ENCODE measurements at regions not wholly inside any gene's neighbourhood (a gene's known extent, or its start where the extent isn't known, plus 50 kb on each side); places are given as distances from the start of the nearest gene placed in this dataset.

GRCh38 chr3:107428051-107428858 lies 51.0 kb downstream of the CCDC54 start:
- DNase-seq = no peak

- peak; percentile 87 for DNase-seq
These were observed 52.3 kb downstream of the CCDC54 start for GRCh38 chr3:107429320-107430181.

DNA sequence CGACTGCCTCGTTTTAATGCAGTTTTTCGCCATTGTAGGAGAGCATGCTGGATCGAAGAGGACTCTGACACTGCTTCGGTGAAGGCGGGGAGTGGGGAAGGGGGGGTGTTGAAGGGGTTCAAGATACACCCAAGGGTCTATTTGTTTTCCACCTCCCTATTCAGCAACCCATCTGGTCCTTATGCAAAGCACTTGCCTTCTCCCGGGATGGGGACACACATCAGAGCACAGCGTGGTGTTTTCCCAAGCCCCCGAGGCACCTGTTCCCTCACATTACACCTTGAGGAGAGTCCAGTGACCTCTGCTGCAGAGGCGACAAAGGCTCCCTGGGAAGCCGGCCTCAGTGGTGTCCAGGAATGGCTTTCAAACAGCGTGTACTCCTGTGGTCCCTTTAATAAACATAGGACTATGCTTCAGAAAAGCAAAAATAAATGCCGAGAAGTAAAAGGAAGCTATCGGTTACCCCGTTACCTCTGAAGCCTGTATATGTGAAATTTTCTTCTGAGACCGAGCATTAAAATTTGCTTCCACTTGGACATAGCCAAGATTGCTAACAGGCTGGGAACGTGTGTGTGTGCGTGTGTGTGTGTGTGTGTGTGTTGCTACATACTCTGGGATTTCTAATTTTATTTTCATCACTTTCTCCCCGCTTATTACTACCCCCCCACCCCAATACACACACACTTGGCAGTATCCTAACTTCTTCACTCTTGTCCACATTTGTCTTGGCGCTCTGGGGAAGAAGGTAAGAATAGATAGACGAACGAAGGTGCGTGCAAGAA lies 53.2 kb downstream of the CCDC54 start:
- DNase-seq = peak; percentile 31

DNA sequence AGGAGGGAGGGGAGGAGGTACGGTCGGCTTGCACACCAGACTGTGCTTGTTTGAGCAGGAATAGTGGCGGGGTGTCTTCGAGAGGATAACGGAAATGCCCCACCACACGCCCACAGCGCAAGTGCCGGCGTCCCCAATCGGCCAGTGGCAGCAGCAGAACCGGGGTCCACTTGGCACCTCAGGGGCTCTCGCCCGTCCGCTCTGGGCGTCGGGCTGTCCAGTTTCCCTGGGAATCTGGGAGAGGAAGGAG lies 53.7 kb downstream of the CCDC54 start:
- peak; percentile 17 for DNase-seq

DNA sequence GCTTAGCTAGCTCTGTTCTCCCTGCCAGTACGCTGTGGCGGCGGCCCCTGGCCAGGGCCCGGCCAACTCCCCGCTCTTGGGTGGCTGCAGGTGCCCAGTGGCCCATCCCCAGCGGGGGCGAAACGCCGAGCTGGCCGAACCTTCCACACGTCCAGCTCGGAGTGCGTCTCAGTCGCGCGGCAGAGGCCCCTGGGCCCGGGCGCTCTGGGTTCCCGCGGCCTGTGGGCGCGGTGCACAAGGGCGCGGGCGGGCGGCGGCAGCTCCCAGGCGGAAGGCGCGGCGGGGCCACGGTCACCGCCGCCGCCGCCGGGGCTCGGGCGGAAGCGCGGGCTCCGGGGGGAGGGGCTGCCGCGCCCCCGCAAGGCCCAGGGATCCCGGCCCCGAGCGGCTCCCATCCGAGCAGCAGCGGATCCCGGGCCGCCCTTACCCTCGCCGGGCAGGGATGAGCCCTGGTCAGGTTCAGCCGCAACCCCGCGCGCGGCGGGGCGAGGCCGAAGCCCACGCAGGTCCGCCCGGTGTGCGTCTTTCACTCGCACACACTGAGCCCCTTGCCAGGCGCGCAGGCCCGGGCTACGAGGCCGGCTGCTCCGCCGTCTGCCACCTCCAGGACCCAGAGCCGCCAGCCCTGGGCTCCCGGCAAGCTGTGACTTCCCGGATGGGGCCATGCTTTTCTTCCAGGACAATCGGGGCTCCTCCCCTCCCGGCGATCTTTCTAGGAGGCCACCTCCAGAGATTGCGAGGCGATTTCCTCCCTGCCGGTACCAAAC lies 54.2 kb downstream of the CCDC54 start:
- peak; percentile 75 for DNase-seq

DNA sequence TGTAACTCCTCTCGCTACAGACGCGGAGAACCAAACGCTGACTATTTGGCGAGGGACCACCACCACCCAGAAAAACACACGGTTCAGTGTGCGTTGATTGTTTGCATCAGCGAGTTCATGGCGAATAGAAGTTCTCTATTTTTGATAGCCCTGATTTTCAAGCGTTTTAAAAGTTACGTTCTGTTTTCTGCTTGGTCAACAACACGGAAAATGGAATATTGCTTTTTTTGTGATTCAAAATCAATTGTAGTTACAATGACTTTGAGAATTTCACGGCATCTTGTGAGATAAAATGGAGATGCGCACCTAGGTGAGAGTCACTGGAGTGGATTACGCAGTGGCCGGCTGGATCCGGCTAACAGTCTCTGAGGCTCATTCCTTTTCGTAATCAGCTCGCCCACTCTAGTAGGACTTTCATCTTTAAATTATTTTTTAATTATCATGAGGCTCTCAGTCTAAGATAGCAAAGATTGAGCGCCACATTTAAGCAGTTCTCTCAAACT lies 54.8 kb downstream of the CCDC54 start:
- no peak for DNase-seq

- no peak for DNase-seq
These were observed 55.4 kb downstream of the CCDC54 start for GRCh38 chr3:107432646-107433045.

DNA sequence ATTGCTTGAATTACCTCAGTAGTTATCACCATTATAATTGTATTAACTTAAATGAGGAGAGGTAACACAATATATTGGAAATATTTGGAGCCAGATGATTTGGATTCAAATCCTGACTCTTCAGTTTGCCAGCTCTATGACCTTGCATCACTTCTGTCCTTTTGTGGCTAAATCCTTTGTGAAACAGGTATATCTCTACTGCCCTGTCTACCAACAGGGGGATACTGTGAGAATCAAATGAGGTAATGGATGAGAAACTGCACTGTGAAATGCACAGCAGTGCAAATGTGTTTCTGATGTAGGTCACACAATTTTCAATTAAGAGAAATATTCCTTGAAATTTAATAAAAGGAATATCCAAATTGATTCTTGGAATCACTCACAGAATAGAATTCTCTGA lies 58.8 kb downstream of the CCDC54 start:
- DNase-seq = no peak

DNA sequence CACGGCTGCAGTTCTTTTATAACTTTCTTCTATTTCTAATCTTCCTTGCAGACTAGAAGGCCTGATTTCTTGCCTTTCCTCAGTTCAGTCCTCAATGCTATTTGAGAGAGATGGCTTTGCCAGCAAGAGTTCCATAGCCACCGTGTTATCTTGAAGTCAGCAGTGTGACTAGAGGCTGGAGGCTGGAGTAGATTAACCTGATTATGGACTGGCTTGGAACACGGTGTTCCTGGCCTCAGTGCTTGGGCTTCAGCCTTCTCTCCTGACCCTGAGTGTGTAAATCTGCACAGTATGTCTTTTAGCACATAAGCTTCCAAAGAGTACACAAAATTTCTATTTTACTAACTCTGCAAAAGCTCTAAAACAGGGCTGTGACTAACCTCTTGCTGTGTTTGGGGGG lies 61.4 kb downstream of the CCDC54 start:
- no peak for DNase-seq

DNA sequence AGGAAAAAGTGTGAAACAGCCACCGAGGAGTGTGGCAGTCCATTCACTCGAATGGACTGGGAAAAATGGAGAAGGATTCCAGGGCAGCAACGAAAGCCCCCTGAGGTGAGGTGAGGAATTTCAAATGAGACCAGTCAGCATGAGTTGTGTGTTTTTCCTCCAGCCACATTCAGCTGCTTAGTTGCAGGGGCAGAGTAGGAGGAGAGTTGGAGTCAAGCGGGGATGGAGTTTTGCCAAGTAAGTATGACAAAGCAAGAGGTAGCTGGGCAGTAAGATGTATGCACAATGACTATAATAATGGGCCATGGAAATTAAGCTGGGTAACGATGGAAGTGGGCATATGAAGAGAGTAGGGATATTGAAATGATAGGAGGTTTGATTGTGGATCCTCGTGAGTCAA lies 64.4 kb downstream of the CCDC54 start:
- peak; percentile 42 for DNase-seq

- DNase-seq = no peak
These were observed 66.2 kb downstream of the CCDC54 start for GRCh38 chr3:107443461-107443860.

- DNase-seq = no peak
These were observed 69.5 kb downstream of the CCDC54 start for GRCh38 chr3:107446706-107447105.

DNA sequence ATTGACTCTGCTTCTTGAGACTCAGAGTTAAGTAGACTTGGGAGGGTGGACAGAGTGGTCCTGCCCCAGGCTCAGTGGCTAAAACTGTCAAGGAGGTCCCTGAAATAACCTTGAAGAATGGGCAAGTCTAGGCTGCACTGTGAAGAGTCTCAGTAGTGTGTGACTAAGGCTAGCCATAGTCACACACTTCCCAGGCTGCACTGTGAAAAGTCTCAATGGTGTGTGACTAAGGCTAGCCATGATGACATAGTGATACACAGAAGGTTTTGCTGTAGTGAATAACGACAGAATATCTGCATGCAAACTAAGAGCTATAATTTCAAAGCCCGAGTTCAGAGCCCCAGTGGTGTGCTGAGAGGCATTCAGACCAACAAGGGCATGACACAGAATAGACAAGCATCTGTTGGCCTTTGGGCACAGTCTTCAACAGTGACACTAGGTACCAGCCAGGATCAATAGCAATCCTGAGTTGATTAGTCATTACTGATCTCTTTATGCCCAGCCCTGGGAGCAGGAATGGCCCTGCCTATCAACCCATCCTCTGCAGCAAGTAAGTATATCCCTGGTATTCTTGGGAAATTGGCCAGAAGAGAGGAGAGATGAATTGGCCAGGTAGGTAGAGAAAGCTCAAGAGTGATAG lies 72.4 kb upstream of the BBX start:
- peak; percentile 36 for DNase-seq

DNA sequence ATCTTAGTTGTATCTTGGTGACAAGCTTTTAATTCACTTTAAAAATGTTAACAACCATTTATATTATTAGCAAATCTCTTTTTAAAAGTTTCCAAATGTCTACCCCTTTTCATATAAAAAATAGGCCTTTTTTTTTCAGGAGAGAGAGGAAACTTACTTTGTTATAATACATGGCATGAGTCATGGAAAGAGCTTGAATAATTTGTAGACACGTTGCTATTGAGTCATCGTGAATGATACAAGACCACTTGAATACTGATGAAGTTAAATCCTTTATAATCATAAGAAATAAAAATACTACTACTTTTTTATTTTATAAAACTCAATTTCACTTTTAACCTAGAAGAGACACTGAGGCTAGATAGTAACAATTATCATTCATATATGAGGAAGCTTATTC lies 70.3 kb upstream of the BBX start:
- DNase-seq = peak; percentile 51

- DNase-seq = no peak
These were observed 69.3 kb upstream of the BBX start for GRCh38 chr3:107453504-107453903.

- no peak for DNase-seq
These were observed 67.1 kb upstream of the BBX start for GRCh38 chr3:107455621-107456020.

DNA sequence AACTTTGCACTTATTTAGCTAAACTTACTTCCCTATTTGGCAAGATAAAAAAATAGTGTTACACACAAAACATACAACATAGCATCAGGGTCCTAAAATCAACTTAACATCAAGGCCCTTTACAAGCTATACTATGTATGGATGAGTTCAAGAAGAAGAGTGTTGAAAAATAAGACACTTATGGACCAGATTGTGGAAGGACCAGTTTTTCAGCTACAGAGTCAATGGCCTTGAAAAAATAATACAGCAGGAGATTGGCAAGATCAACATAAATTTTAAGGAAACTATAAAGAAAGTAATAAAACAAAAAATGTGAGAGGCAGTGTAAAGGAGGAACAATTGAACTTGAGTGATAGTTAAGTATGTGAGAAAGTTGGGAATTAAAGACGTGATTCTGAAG lies 66.3 kb upstream of the BBX start:
- no peak for DNase-seq

- no peak for DNase-seq
These were observed 63.9 kb upstream of the BBX start for GRCh38 chr3:107458871-107459270.

DNA sequence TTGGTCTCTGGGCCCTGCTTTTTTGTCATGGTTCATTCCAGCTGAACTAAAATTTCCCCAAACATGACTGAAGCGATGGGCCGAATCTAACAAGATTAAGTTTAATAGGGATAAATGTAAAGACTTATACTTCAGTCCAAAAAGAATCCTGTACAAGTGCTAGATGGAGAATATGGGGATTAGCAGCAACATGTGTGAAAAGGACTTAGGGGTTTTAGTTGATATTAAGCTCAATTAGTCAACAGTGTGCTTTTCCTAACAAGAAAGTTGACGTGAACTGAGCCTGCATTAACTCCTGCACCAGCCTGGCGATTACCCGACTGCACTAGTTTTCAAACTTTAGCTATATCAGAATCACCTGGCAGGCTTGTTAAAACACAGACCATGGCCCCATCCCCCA lies 61.0 kb upstream of the BBX start:
- no peak for DNase-seq

DNA sequence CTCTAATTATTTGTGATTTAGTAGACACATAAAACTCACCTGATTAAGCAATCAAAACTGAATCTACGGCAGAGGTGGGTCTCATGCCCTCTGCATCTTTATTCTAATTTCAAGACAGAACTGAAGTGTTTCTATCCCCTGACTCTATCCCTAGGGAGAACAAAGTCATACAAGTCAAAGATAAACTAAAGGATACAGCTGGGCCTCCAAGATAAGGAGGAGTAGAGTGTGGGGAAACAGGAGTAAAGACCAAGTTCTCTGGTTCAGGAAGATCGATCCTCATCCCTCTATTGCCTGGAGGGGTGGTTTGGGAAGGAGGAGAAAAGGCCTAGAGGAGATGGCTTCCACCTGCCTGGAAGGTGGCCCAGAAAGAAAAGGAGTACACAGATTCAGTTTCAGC lies 58.7 kb upstream of the BBX start:
- DNase-seq = no peak

DNA sequence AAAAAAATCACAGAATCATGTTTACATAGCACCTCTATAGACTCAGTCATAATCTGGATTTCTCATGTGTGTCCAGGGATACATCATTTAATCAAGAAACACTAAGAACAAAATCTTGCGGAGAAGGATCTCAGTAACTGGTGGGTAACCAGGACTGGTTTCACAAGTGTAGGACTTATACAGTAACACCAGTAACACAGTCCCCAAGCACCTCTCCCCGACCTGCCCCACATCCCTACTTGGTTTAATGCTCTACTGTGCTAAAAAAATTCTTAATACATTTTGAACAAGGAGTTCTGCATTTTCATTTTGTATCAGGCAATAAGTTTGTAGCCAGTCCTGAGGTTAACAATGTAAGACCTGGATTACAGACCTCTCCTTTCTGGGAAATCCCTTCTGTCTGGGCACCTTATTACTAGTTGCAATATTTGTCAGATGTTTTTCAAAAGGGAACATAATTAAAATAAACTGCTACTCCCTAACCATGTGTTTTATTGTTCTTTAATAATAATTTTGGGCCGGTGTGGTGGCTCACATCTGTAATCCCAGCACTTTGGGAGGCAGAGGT lies 57.6 kb upstream of the BBX start:
- DNase-seq = no peak

GRCh38 chr3:107468782-107469181 lies 54.0 kb upstream of the BBX start:
- no peak for DNase-seq

Measured in fibroblast of skin of right biceps (primary cell).